OCI-LY3 (cell line): ENCODE measurements at regions not wholly inside any gene's neighbourhood (a gene's known extent, or its start where the extent isn't known, plus 50 kb on each side); places are given as distances from the start of the nearest gene placed in this dataset.

Experiments used
- H2AFZ ChIP-seq: fragments of 200-600, 300-600 bp; shearing (Covaris generic); 2 replicates; pipeline ENCODE4 v1.6.0; 2014; ENCODE audit warnings: antibody characterized with exemption, low read depth, low read length
- H3K27ac ChIP-seq: fragments of 200-600, 300-600 bp; sonication (generic); 2 replicates; pipeline ENCODE4 v1.5.1; 2014; ENCODE audit warnings: mild to moderate bottlenecking, low read length, moderate library complexity, mixed read lengths
- H3K27me3 ChIP-seq: fragments of 200-600, 300-600 bp; sonication (generic); 2 replicates; pipeline ENCODE4 v1.6.1; 2014; ENCODE audit warnings: low read depth, low read length, mixed read lengths
- H3K36me3 ChIP-seq: fragments of 200-600, 300-600 bp; sonication (generic); replicated peaks from 2 replicates; pipeline ENCODE3; 2014; ENCODE audit warnings: low read depth, low read length, mixed read lengths
- H3K4me1 ChIP-seq: fragments of 300-600, 200-600 bp; sonication (generic); 2 replicates; pipeline ENCODE4 v1.6.1; 2014; ENCODE audit warnings: low read length, mixed read lengths
- H3K4me2 ChIP-seq: fragments of 200-600, 300-600 bp; sonication (generic); 2 replicates; pipeline ENCODE4 v1.6.1; 2014; ENCODE audit warnings: low read length, mixed read lengths
- H3K4me3 ChIP-seq: fragments of 300-600, 200-600 bp; sonication (generic); 2 replicates; pipeline ENCODE4 v1.5.1; 2014; ENCODE audit warnings: antibody characterized with exemption, mild to moderate bottlenecking, low read length, moderate library complexity
- H3K79me2 ChIP-seq: fragments of 300-600, 200-600 bp; shearing (Covaris generic); 2 replicates; pipeline ENCODE4 v1.6.1; 2014; ENCODE audit warnings: mild to moderate bottlenecking, low read length, mixed read lengths
- H3K9ac ChIP-seq: fragments of 300-600, 200-600 bp; shearing (Covaris generic); 2 replicates; pipeline ENCODE4 v1.6.0; 2014; ENCODE audit warnings: mild to moderate bottlenecking, low read length, moderate library complexity
- H3K9me3 ChIP-seq: fragments of 200-600, 300-600 bp; shearing (Covaris generic); 2 replicates; pipeline ENCODE4 v1.6.1; 2014; ENCODE audit warnings: low read length, mixed read lengths; ENCODE audit not compliant: insufficient read depth
- H4K20me1 ChIP-seq: fragments of 200-600, 300-600 bp; sonication (generic); 2 replicates; pipeline ENCODE4 v1.6.1; 2016; ENCODE audit warnings: low read length, mixed read lengths; ENCODE audit not compliant: insufficient read depth
- EZH2phosphoT487 ChIP-seq: fragments of 200-600 bp; shearing (Covaris generic); IDR thresholded peaks from 2 replicates; pipeline ENCODE4 v1.6.1; 2018; ENCODE audit warnings: antibody characterized with exemption, mixed run types, low read depth
- TF ChIP-seq, protein P1 (sequence below): fragments of 200-600, 300-600 bp; sonication (generic); IDR thresholded peaks from 2 replicates; pipeline ENCODE4 v1.5.1; 2014; ENCODE audit warnings: antibody characterized with exemption, low read length, low read depth

DNA sequence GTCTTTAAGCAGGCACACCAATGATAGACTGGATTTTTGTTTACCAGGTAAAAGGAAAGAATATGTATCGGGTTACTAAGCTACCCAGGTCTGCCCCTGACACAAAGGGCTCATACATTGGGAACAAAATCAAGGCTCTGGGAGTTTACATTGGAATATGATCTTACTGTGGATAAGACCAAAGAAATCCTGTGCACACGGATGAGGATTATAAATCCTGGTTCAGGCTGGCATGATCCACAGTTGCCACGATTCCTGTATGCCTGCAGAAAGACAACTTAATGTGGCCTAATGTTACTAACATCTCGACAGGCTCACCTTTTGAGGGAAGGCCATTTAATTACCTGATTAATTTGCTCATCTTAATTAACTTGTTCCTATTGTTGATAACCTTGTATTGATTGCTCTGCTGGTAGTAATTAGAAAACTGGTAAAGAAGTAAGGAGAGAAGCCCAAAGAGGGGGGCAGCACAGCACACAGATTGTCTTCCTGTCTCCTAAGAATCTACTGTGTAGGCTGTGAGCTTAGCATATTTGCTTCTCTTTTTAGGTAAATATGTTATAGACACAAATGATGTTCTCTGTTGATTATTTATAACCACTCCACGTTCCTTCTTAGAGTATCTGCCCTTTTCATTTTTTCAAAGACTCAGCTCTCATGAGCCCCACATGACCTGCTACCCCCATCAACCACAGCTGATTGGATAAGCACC is 51.0 kb upstream of the TOX3 start:
- Histone ChIP-seq H2AFZ (no peak overlapping the region), H3K27ac (no peak overlapping the region), H3K4me3 (no peak overlapping the region), H3K79me2 (no peaks in the 10 kb centered on the region), H3K4me1 (no peaks in the 10 kb centered on the region), H3K36me3 (no peaks in the 10 kb centered on the region), H3K4me2 (no peak overlapping the region), H3K27me3 (no peaks in the 10 kb centered on the region), H4K20me1 (no peaks in the 10 kb centered on the region), H3K9me3 (no peaks in the 10 kb centered on the region), H3K9ac (no peak overlapping the region)
- TF ChIP-seq EZH2phosphoT487, result no peak
- TF ChIP-seq, protein P1, sequence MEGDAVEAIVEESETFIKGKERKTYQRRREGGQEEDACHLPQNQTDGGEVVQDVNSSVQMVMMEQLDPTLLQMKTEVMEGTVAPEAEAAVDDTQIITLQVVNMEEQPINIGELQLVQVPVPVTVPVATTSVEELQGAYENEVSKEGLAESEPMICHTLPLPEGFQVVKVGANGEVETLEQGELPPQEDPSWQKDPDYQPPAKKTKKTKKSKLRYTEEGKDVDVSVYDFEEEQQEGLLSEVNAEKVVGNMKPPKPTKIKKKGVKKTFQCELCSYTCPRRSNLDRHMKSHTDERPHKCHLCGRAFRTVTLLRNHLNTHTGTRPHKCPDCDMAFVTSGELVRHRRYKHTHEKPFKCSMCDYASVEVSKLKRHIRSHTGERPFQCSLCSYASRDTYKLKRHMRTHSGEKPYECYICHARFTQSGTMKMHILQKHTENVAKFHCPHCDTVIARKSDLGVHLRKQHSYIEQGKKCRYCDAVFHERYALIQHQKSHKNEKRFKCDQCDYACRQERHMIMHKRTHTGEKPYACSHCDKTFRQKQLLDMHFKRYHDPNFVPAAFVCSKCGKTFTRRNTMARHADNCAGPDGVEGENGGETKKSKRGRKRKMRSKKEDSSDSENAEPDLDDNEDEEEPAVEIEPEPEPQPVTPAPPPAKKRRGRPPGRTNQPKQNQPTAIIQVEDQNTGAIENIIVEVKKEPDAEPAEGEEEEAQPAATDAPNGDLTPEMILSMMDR, result no peak

DNA sequence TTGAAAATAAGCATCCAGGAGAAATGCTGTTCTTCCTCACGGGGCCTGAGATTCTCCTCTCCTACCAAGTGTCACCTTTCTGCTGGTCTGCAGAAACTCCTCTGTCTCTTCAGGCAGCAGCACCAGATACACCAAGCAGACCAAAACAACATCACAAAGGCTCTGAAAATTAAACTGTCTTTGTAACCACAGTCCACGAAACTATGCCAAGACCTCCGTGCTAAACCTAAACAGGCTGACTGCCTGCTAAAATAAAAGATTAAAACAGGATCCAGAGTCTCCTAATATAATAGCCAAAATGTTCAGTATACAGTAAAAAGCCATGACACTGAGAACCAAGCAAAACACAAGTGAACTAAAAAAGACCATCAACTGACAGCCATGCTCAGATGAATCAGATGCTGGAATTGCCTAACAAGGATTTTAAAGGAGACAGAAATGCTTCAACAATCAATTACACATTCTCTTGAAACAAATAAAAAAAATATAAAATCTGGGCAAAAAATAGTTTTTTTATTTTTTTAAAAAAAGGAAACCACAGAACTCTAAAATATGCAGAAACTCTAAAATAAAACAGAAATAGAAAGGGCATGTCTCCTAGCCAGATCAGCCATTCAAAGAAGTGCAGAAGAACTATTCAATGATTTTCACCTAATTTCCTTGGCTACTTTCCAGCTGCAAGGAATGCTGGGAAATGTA is 50.3 kb upstream of the TOX3 start:
- Histone ChIP-seq H3K36me3 (no peaks in the 10 kb centered on the region), H3K79me2 (no peaks in the 10 kb centered on the region), H3K9me3 (no peaks in the 10 kb centered on the region), H3K4me2 (no peak overlapping the region), H4K20me1 (no peaks in the 10 kb centered on the region), H3K4me3 (no peak overlapping the region), H2AFZ (no peak overlapping the region), H3K9ac (no peak overlapping the region), H3K27ac (no peak overlapping the region), H3K4me1 (no peaks in the 10 kb centered on the region), H3K27me3 (no peaks in the 10 kb centered on the region)
- TF ChIP-seq, protein P1, result no peak
- TF ChIP-seq EZH2phosphoT487, result no peak
